Heart right ventricle (tissue), 16 donors: ENCODE measurements at regions not wholly inside any gene's neighbourhood (a gene's known extent, or its start where the extent isn't known, plus 50 kb on each side); places are given as distances from the start of the nearest gene placed in this dataset.

Experiments
- ATAC-seq, 8 donors: fragments of 200-7000 bp; cut with Tn5 transposase; one replicate each; pipeline ENCODE4 v1.9.1; 2020; ENCODE audit warnings: mild to moderate bottlenecking in 8 of 8, moderate library complexity in 8 of 8, moderate number of reproducible peaks in 1 of 8
- DNase-seq, 2 donors: peaks; one replicate each; pipeline ENCODE4 v3.0.0-alpha.2; 2020
- H3K27ac ChIP-seq, 10 donors: fragments of 200-600 bp; sonication (generic) in 2 of 10; one replicate each; pipeline versions ENCODE4 v1.5.0 to v1.8.0; 2020 to 2022; ENCODE audit warnings: mild to moderate bottlenecking in 3 of 10
- H3K27me3 ChIP-seq, 7 donors: fragments of 200-600 bp; one replicate each; pipeline ENCODE4 v1.8.0; 2021 to 2022; ENCODE audit warnings: mild to moderate bottlenecking in 2 of 7
- H3K36me3 ChIP-seq, 9 donors: fragments of 200-600 bp; sonication (generic) in 1 of 9; one replicate each; pipeline versions ENCODE4 v1.5.0 to v1.8.0; 2020 to 2022; ENCODE audit warnings: mild to moderate bottlenecking in 2 of 9
- H3K4me1 ChIP-seq, 9 donors: fragments of 200-600 bp; sonication (generic) in 1 of 9; one replicate each; pipeline versions ENCODE4 v1.5.0 to v1.8.0; 2020 to 2022; ENCODE audit warnings: mild to moderate bottlenecking in 4 of 9
- H3K4me3 ChIP-seq, 10 donors: fragments of 200-600 bp; sonication (generic) in 2 of 10; one replicate each; pipeline versions ENCODE4 v1.5.0 to v1.8.0; 2020 to 2022; ENCODE audit warnings: mild to moderate bottlenecking in 7 of 10, moderate library complexity in 2 of 10
- H3K9me3 ChIP-seq, 11 donors: fragments of 200-600 bp in 10 of 11; sonication (generic) in 2 of 11; one replicate each; pipeline versions ENCODE4 v1.5.0 to v1.8.0; 2013 to 2022; ENCODE audit warnings: mild to moderate bottlenecking in 2 of 11, control low read depth in 1 of 11, moderate library complexity in 1 of 11
- WGBS, 2 donors: extraction: QIAGEN DNeasy Blood & Tissue Kit; methylation state at CpG; one replicate each; pipeline ENCODE4 v1.1.7; 2013; ENCODE audit warnings: inconsistent platforms in 1 of 2; 5-methylcytosine and 5-hydroxymethylcytosine counted together
- intact Hi-C, 10 donors: fragments of 100-400 bp; cut with DNase I; formaldehyde crosslinking; loops; one replicate each; pipeline versions ENCODE4 v1.11.1 to v1.14.2; 2022
- TF ChIP-seq, protein P1 (sequence below), 9 donors: fragments of 200-600 bp; sonication (generic) in 2 of 9; IDR thresholded peaks; one replicate each; pipeline versions ENCODE4 v1.5.0 to v1.8.0; 2021 to 2022; ENCODE audit warnings: antibody characterized with exemption in 9 of 9, mild to moderate bottlenecking in 5 of 9, moderate library complexity in 1 of 9
- donor health status: Arrhythmogenic right ventricular cardiomyopathy.
- donor health status: ischemic (EF 13 %, LVEDD 7.1; RV severe dilation, severe dysfunction).
- donor health status: healthy with polysubstance abuse.
- donor health status: DM: no; HTN: yes; CAD: no.
- donor health status: DM: no; HTN: no; CAD: no.
- donor health status: ischemic (EF 25% LVEDD 6.9; RV normal size, moderate dysfunction).
- donor health status: ischemic (EF 25% LVEDD 5.7; RV mildly dilated, moderate dysfunction).
- donor health status: healthy.
- donor health status: DM: yes; HTN: yes; CAD: no.
- donor health status: Ischemic cardiomyopathy.
- donor health status: ischemic (EF 35%, LVEDD 5.7; RV mildly dilated, moderate dysfunction).
- donor health status: nonischemic (EF 11% LVEDD 7.7; RV severe dilation, severe dysfunction).
- donor health status: DM: yes; HTN: yes; CAD: no.
- donor health status: PGD.
- donor health status: ischemic (EF 29% LVEDD 5.4; RV normal size, mild dysfunction).
- donor health status: nonischemic (EF 23%, LVEDD 6.1; RV moderate dilation, normal function).

DNA sequence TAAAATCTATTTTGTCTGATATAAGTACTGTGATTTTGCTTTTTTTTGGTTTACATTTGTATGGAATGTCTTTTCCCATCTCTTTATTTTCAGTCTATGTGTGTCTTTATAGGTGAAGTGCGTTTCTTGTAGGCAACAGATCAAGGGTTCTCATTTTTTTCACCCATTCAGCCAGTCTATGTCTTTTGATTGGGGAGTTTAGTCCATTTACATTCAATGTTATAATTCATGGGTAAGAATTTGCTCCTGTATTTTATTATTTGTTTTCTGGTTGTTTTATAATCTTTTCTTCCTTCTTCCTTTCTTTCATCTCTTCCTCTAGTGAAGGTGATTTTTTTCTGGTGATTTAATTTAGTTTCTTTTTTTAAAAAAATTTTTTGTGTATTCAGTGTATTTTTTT, 104.8 kb upstream of the TMEM229A start:
- 84 to 86% methylated on average over 1 of the region's 1 CpG for WGBS, 2 donors
- H3K27me3 ChIP-seq = no peaks in the 10 kb centered on the region
- TF ChIP-seq, protein P1, sequence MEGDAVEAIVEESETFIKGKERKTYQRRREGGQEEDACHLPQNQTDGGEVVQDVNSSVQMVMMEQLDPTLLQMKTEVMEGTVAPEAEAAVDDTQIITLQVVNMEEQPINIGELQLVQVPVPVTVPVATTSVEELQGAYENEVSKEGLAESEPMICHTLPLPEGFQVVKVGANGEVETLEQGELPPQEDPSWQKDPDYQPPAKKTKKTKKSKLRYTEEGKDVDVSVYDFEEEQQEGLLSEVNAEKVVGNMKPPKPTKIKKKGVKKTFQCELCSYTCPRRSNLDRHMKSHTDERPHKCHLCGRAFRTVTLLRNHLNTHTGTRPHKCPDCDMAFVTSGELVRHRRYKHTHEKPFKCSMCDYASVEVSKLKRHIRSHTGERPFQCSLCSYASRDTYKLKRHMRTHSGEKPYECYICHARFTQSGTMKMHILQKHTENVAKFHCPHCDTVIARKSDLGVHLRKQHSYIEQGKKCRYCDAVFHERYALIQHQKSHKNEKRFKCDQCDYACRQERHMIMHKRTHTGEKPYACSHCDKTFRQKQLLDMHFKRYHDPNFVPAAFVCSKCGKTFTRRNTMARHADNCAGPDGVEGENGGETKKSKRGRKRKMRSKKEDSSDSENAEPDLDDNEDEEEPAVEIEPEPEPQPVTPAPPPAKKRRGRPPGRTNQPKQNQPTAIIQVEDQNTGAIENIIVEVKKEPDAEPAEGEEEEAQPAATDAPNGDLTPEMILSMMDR (IDR thresholded peaks at IDR 0.05) = no peak
- no peak overlapping the region for H3K27ac ChIP-seq
- no peak for ATAC-seq
- H3K4me1 ChIP-seq = no peaks in the 10 kb centered on the region
- no peak for DNase-seq
- intact Hi-C loops = no loop called here
- H3K4me3 ChIP-seq = no peak overlapping the region
- H3K36me3 ChIP-seq = no peaks in the 10 kb centered on the region
- H3K9me3 ChIP-seq = peaks cover 0 to 45% (median 4%) of the 10 kb centered on the region in 11 donors

DNA sequence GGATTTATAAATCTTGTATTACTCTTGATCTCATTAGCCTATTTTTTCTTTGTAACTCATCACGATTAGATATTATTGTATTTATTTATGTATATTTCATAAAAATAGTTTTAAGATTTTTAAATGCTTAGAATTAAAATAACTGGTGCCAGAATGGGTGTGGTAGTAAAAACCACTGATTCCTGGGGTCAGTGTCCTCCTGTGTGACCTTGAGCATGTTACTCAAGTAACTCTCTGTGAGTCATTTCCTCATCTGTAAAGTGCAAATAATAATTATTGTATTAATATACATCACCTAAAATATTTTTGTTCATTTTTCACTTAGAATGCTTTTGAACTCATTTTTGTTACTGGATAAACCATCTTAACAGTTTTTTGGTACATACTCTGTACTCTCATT, 91.3 kb upstream of the TMEM229A start:
- H3K4me1 ChIP-seq = no peaks in the 10 kb centered on the region
- no peak overlapping the region for H3K4me3 ChIP-seq
- no peaks in the 10 kb centered on the region for H3K9me3 ChIP-seq
- TF ChIP-seq, protein P1 (IDR thresholded peaks at IDR 0.05) = no peak
- H3K36me3 ChIP-seq = no peaks in the 10 kb centered on the region
- WGBS, 2 donors = 63 to 75% methylated on average over 1 of the region's 1 CpG
- no peak for DNase-seq
- no peak for ATAC-seq
- H3K27me3 ChIP-seq = no peaks in the 10 kb centered on the region
- intact Hi-C loops = no loop called here
- no peak overlapping the region for H3K27ac ChIP-seq

DNA sequence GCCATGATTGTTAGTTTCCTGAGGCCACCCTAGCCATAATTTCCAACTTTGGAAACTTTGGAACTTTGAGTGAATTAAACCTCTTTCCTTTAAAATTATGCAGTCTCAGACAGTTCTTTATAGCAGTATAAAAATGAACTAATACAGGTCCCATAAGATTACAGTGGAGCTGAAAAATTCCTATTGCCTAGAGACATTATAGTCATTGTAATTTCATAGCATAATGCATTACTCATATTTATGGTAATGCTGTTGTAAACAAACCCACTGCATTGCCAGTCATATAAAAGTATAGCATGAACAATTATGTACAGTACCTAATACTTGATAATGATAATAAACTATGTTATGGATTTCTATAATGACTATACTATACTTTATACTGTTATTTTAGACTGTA, 88.0 kb upstream of the TMEM229A start:
- intact Hi-C loops = no loop called here
- no peak for DNase-seq
- Histone ChIP-seq H3K4me3 (no peak overlapping the region), H3K36me3 (no peaks in the 10 kb centered on the region), H3K27ac (no peak overlapping the region), H3K4me1 (no peaks in the 10 kb centered on the region), H3K9me3 (peaks cover 0 to 9% (median 1%) of the 10 kb centered on the region in 11 donors), H3K27me3 (no peaks in the 10 kb centered on the region)
- no peak for ATAC-seq
- TF ChIP-seq, protein P1 (IDR thresholded peaks at IDR 0.05) = no peak

DNA sequence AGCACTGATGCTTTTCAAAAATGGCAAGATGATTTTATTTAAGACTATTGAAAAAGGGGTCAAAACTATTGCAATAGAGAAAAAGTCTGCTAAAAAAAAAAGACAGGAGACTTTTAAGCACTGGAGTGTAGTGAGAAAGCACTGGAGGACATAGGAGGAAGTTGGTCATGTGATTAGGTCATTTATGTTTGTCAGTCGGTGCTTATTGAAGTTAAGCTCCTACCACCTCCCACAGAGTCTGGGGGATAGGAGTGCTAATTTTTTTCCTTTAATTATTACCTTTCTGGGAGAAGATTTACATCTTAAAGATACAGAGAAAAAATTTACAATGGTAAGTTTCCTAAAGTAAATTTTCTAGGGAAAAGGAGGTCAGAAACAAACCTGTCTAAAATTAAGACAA, 80.2 kb upstream of the TMEM229A start:
- Histone ChIP-seq H3K4me1 (no peaks in the 10 kb centered on the region), H3K9me3 (peaks cover 0 to 20% (median 7%) of the 10 kb centered on the region in 11 donors), H3K36me3 (no peaks in the 10 kb centered on the region), H3K27ac (no peak overlapping the region), H3K27me3 (no peaks in the 10 kb centered on the region), H3K4me3 (no peak overlapping the region)
- intact Hi-C loops = no loop called here
- ATAC-seq (no peak), DNase-seq (no peak)
- WGBS, 2 donors = 22 to 26% methylated on average over 1 of the region's 1 CpG
- TF ChIP-seq, protein P1 (IDR thresholded peaks at IDR 0.05) = no peak
